Cardiac muscle cell (in vitro differentiated cells and primary cell): ENCODE measurements at regions not wholly inside any gene's neighbourhood (a gene's known extent, or its start where the extent isn't known, plus 50 kb on each side); places are given as distances from the start of the nearest gene placed in this dataset.
A peak's percentile ranks its signal among the peaks of the same experiment; 100 is the strongest.

Experiments
- DNase-seq, 2 donors: peaks; one replicate each; pipeline versions ENCODE4 v3.0.0 to v3.0.0-alpha.2; 2010 to 2017; ENCODE audit warnings: low read depth in 1 of 2, low spot score in 1 of 2
- H3K27ac ChIP-seq: fragments of 200-600 bp; sonication (generic); 2 replicates; pipeline ENCODE4 v1.5.1; 2016
- H3K27me3 ChIP-seq: fragments of 200-600 bp; sonication (generic); 2 replicates; pipeline ENCODE4 v1.6.0; 2016; ENCODE audit warnings: control low read depth
- H3K36me3 ChIP-seq: fragments of 200-600 bp; sonication (generic); 2 replicates; pipeline ENCODE4 v1.5.1; 2016; ENCODE audit warnings: control low read depth
- H3K4me1 ChIP-seq: fragments of 200-600 bp; sonication (generic); 2 replicates; pipeline ENCODE4 v1.8.1; 2017; ENCODE audit warnings: low read depth, mild to moderate bottlenecking, mixed run types
- H3K4me3 ChIP-seq: fragments of 200-600 bp; sonication (generic); 2 replicates; pipeline ENCODE4 v1.5.1; 2016; ENCODE audit warnings: mild to moderate bottlenecking
- H3K9me3 ChIP-seq: fragments of 200-600 bp; sonication (generic); 2 replicates; pipeline ENCODE4 v1.5.1; 2017; ENCODE audit warnings: low read depth, mild to moderate bottlenecking, control low read depth
- CTCF ChIP-seq: IDR thresholded peaks from 2 replicates; pipeline ENCODE4 v1.5.1; 2012; ENCODE audit warnings: low read depth, mild to moderate bottlenecking, low read length

GRCh38 chr7:155195939-155196523 lies 101.6 kb upstream of the INSIG1 start:
- no peak for TF ChIP-seq CTCF
- H3K27me3 ChIP-seq, result peaks cover 4% of the 10 kb centered on the region
- DNase-seq, result no peak
- H3K4me1 ChIP-seq, result no peaks in the 10 kb centered on the region
- no peaks in the 10 kb centered on the region for H3K36me3 ChIP-seq
- no peak overlapping the region for H3K4me3 ChIP-seq
- H3K27ac ChIP-seq, result no peak overlapping the region
- no peaks in the 10 kb centered on the region for H3K9me3 ChIP-seq

- Histone ChIP-seq H3K27ac (no peak overlapping the region), H3K36me3 (no peaks in the 10 kb centered on the region), H3K9me3 (no peaks in the 10 kb centered on the region), H3K4me1 (no peaks in the 10 kb centered on the region), H3K4me3 (no peak overlapping the region), H3K27me3 (no peaks in the 10 kb centered on the region)
- DNase-seq, result no peak
- no peak for TF ChIP-seq CTCF
These were observed 99.3 kb upstream of the INSIG1 start for GRCh38 chr7:155198196-155198892.

GRCh38 chr7:155198901-155199845 lies 98.5 kb upstream of the INSIG1 start:
- no peak overlapping the region for H3K4me3 ChIP-seq
- no peak overlapping the region for H3K27ac ChIP-seq

GRCh38 chr7:155201325-155202087 lies 96.2 kb upstream of the INSIG1 start:
- no peaks in the 10 kb centered on the region for H3K9me3 ChIP-seq
- H3K27me3 ChIP-seq, result no peaks in the 10 kb centered on the region
- H3K4me1 ChIP-seq, result no peaks in the 10 kb centered on the region
- no peak for TF ChIP-seq CTCF
- no peak overlapping the region for H3K4me3 ChIP-seq
- no peak for DNase-seq
- no peaks in the 10 kb centered on the region for H3K36me3 ChIP-seq
- H3K27ac ChIP-seq, result no peak overlapping the region

More at GRCh38 chr7:155198901-155199845, 98.5 kb upstream of the INSIG1 start:
- no peak for TF ChIP-seq CTCF
- Histone ChIP-seq H3K36me3 (no peaks in the 10 kb centered on the region), H3K27me3 (no peaks in the 10 kb centered on the region), H3K9me3 (no peaks in the 10 kb centered on the region), H3K4me1 (no peaks in the 10 kb centered on the region)
- peak in 1 of 2 donors; percentile 44 for DNase-seq

GRCh38 chr7:155202106-155202871 lies 95.4 kb upstream of the INSIG1 start:
- no peaks in the 10 kb centered on the region for H3K9me3 ChIP-seq
- no peak for TF ChIP-seq CTCF
- H3K4me3 ChIP-seq, result no peak overlapping the region
- no peak overlapping the region for H3K27ac ChIP-seq
- H3K4me1 ChIP-seq, result no peaks in the 10 kb centered on the region
- no peak for DNase-seq
- H3K27me3 ChIP-seq, result no peaks in the 10 kb centered on the region
- no peaks in the 10 kb centered on the region for H3K36me3 ChIP-seq
